PC-9 (cell line): ENCODE measurements at regions not wholly inside any gene's neighbourhood (a gene's known extent, or its start where the extent isn't known, plus 50 kb on each side); places are given as distances from the start of the nearest gene placed in this dataset.

Experiments
- BruUV-seq: library from RNA; stranded (reverse); fragments of 400-500 nt; replicated peaks from 2 replicates; lab custom pipeline; 2021; lab: Mats Ljungman, UMichigan
- CTCF ChIA-PET: fragments of 300-600 bp; sonication (Branson Sonifier 250); formaldehyde crosslinking; loops from one replicate; lab custom pipeline; 2022; ENCODE audit warnings: antibody characterized with exemption; lab: Charles Lee
- POLR2A ChIA-PET: fragments of 300-600 bp; sonication (Branson Sonifier 250); formaldehyde crosslinking; loops from one replicate; lab custom pipeline; 2022; ENCODE audit warnings: antibody characterized with exemption; ENCODE audit not compliant: unreplicated experiment; lab: Charles Lee
- DNase-seq, 2 experiments: peaks; one replicate each; pipeline versions ENCODE4 v3.0.0 to v3.0.0-alpha.2; 2015 to 2022; ENCODE audit warnings: mixed read lengths in 1 of 2
- H2AFZ ChIP-seq: fragments of 200-600 bp; sonication (generic); 2 replicates; pipeline ENCODE4 v1.8.1; 2017; ENCODE audit warnings: antibody characterized with exemption
- H3F3A ChIP-seq: fragments of 200-600 bp; sonication (generic); 2 replicates; pipeline ENCODE4 v1.8.1; 2017; ENCODE audit warnings: antibody characterized with exemption, mild to moderate bottlenecking, low read depth; ENCODE audit not compliant: insufficient read depth
- H3K27ac ChIP-seq: fragments of 200-600 bp; sonication (generic); 2 replicates; pipeline ENCODE4 v1.6.1; 2016; ENCODE audit warnings: mixed run types
- H3K27me3 ChIP-seq: fragments of 200-600 bp; sonication (generic); 2 replicates; pipeline ENCODE4 v1.6.1; 2016; ENCODE audit warnings: low read depth, mixed run types; ENCODE audit not compliant: insufficient read depth
- H3K36me3 ChIP-seq: fragments of 200-600 bp; sonication (generic); 2 replicates; pipeline ENCODE4 v1.6.1; 2016; ENCODE audit warnings: low read depth, mixed run types
- H3K4me1 ChIP-seq: fragments of 200-600 bp; sonication (generic); replicated peaks from 2 replicates; pipeline ENCODE4 v1.6.1; 2016; ENCODE audit warnings: mixed run types; ENCODE audit not compliant: insufficient read depth
- H3K4me2 ChIP-seq: fragments of 200-600 bp; sonication (generic); 2 replicates; pipeline ENCODE4 v1.6.1; 2017; ENCODE audit warnings: mixed run types
- H3K4me3 ChIP-seq: fragments of 200-600 bp; sonication (generic); 2 replicates; pipeline ENCODE4 v1.6.1; 2016; ENCODE audit warnings: mixed run types
- H3K79me2 ChIP-seq: fragments of 200-600 bp; sonication (generic); 2 replicates; pipeline ENCODE4 v1.6.1; 2017; ENCODE audit warnings: low read depth, mixed run types
- H3K9me2 ChIP-seq: fragments of 200-600 bp; sonication (generic); 2 replicates; pipeline ENCODE4 v1.8.1; 2017; ENCODE audit warnings: mild to moderate bottlenecking; ENCODE audit not compliant: insufficient read depth
- H3K9me3 ChIP-seq: fragments of 200-600 bp; sonication (generic); 2 replicates; pipeline ENCODE4 v1.8.1; 2016; ENCODE audit warnings: low read depth; ENCODE audit not compliant: insufficient read depth
- H4K20me1 ChIP-seq: fragments of 200-600 bp; sonication (generic); 2 replicates; pipeline ENCODE4 v1.8.1; 2017; ENCODE audit not compliant: insufficient read depth
- EZH2 ChIP-seq: fragments of 200-600 bp; sonication (generic); IDR thresholded peaks from 2 replicates; pipeline ENCODE4 v1.8.0; 2017; ENCODE audit warnings: antibody characterized with exemption, low read depth
- intact Hi-C: fragments of 100-400 bp; cut with micrococcal nuclease; formaldehyde crosslinking; loops from one replicate; pipeline ENCODE4 v1.10.0; 2022; ENCODE audit not compliant: unreplicated experiment
- TF ChIP-seq, protein P1 (sequence below): fragments of 200-600 bp; sonication (generic); conservative IDR thresholded peaks from 2 replicates; pipeline ENCODE4 v1.6.1; 2017; ENCODE audit warnings: mixed run types, antibody characterized with exemption, mild to moderate bottlenecking, moderate library complexity

DNA sequence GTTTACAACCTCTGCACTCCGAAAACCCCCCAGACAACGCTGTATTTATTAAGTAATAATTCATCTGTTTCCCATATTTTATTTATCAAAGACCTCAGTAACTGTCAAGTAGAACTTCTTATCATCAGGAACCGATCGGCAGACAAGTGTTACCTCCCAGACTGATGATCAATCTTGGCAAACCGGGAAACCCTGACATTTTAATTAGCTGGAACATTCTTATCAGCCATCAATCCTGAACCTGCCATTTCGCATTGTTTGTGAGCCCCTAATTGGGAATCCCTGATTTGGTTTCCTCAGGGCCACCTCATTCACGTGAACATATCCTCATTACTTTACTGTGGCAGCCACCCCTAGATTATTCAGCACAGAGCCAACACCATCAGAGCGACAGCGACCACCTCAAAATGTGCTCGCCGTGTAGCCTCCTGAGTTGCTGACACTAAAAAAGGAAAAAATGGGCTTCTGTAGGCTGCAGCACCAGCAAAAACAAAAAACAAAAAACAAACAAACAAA is 93.6 kb upstream of the SDK1 start:
- no TSS peak for BruUV-seq
- POLR2A ChIA-PET = no interaction called here
- intact Hi-C loops = no loop called here

DNA sequence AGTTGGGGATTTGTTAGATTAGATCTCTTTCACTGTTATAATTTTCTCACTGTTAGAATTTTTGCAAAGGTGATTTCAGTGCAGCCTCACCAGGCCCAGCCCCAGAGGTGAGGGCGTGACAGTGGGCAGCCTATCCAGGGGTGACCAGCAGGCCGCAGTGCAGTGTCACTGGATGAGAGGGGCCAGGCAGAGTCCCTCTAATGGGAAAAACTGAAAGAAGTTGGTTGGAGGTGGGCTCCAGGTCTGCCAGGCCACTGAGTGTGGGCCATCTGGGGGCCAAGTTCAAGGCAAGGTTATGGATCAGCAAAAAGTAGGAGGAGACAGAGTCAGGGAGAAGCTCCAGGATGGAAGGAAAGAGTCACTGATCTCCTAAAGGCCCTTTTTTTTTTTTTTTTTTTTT is 90.5 kb upstream of the SDK1 start:
- Histone ChIP-seq H3K4me1 (peaks cover 13% of the 10 kb centered on the region), H3K4me2 (no peak overlapping the region), H3F3A (peaks cover 3% of the 10 kb centered on the region), H3K9me3 (no peaks in the 10 kb centered on the region), H4K20me1 (no peaks in the 10 kb centered on the region), H3K4me3 (no peak overlapping the region), H2AFZ (no peak overlapping the region), H3K9me2 (no peaks in the 10 kb centered on the region), H3K27me3 (no peaks in the 10 kb centered on the region), H3K27ac (no peak overlapping the region), H3K36me3 (no peaks in the 10 kb centered on the region), H3K79me2 (no peaks in the 10 kb centered on the region)
- no peak for DNase-seq
- intact Hi-C loops = no loop called here
- TF ChIP-seq, protein P1, sequence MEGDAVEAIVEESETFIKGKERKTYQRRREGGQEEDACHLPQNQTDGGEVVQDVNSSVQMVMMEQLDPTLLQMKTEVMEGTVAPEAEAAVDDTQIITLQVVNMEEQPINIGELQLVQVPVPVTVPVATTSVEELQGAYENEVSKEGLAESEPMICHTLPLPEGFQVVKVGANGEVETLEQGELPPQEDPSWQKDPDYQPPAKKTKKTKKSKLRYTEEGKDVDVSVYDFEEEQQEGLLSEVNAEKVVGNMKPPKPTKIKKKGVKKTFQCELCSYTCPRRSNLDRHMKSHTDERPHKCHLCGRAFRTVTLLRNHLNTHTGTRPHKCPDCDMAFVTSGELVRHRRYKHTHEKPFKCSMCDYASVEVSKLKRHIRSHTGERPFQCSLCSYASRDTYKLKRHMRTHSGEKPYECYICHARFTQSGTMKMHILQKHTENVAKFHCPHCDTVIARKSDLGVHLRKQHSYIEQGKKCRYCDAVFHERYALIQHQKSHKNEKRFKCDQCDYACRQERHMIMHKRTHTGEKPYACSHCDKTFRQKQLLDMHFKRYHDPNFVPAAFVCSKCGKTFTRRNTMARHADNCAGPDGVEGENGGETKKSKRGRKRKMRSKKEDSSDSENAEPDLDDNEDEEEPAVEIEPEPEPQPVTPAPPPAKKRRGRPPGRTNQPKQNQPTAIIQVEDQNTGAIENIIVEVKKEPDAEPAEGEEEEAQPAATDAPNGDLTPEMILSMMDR = no peak
- no peak for TF ChIP-seq EZH2
- ChIA-PET CTCF (no interaction called here), POLR2A (no interaction called here)
- BruUV-seq = no TSS peak

More for the DNA sequence above, 93.6 kb upstream of the SDK1 start:
- no peak for TF ChIP-seq EZH2
- CTCF ChIA-PET = no interaction called here
- DNase-seq = no peak
- Histone ChIP-seq H3K4me2 (no peak overlapping the region), H3F3A (no peaks in the 10 kb centered on the region), H3K27me3 (no peaks in the 10 kb centered on the region), H2AFZ (no peak overlapping the region), H4K20me1 (no peaks in the 10 kb centered on the region), H3K36me3 (no peaks in the 10 kb centered on the region), H3K4me1 (no peaks in the 10 kb centered on the region), H3K79me2 (no peaks in the 10 kb centered on the region), H3K9me3 (no peaks in the 10 kb centered on the region), H3K27ac (no peak overlapping the region), H3K4me3 (no peak overlapping the region), H3K9me2 (0 out of 2 replicates have a peak, but pooled peaks cover 3% of the 10 kb centered on the region)

DNA sequence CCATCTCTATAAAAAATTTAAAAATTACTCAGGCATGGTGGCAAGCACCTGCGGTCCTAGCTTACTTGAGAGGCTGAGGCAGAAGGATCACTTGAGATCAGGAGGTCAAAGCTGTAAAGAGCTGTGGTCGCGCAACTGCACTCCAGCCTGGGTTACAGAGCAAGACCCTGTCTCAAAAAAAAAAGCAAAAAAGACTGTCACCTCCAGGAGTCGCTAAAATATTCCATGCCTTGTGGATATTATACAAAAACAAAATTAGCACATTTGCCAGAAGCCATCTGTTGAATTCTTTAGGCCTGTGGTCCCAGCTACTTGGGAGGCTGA is 87.0 kb upstream of the SDK1 start:
- Histone ChIP-seq H3K4me3 (no peak overlapping the region), H3K79me2 (no peaks in the 10 kb centered on the region), H2AFZ (no peak overlapping the region), H3F3A (peaks cover 17% of the 10 kb centered on the region), H3K9me2 (no peaks in the 10 kb centered on the region), H3K9me3 (no peaks in the 10 kb centered on the region), H3K4me2 (no peak overlapping the region), H3K4me1 (peaks cover 32% of the 10 kb centered on the region), H3K36me3 (no peaks in the 10 kb centered on the region), H3K27me3 (no peaks in the 10 kb centered on the region), H3K27ac (no peak overlapping the region), H4K20me1 (no peaks in the 10 kb centered on the region)
- CTCF ChIA-PET = no interaction called here
- no TSS peak for BruUV-seq
- no peak for TF ChIP-seq EZH2
- TF ChIP-seq, protein P1 = no peak
- intact Hi-C loops = no loop called here
- POLR2A ChIA-PET = no interaction called here
- DNase-seq = no peak
